Tibial nerve (tissue), 4 donors: ENCODE measurements at regions not wholly inside any gene's neighbourhood (a gene's known extent, or its start where the extent isn't known, plus 50 kb on each side); places are given as distances from the start of the nearest gene placed in this dataset.

Experiments used
- CTCF ChIP-seq, 5 experiments: fragments of 200-600 bp in 3 of 5; fragments of 450-650 bp in 2 of 5; sonication (generic) in 3 of 5; IDR thresholded peaks; one replicate each; pipeline ENCODE4 v1.5.1; 2016 to 2019; ENCODE audit warnings: antibody characterized with exemption in 5 of 5, mild to moderate bottlenecking in 3 of 5, moderate library complexity in 2 of 5
- EP300 ChIP-seq, 2 donors: sonication (generic); formaldehyde crosslinking; IDR thresholded peaks; one replicate each; pipeline ENCODE4 v1.6.1; 2017; ENCODE audit warnings: antibody characterized with exemption in 2 of 2, mild to moderate bottlenecking in 1 of 2
- POLR2A ChIP-seq, 2 donors: fragments of 450-650 bp; IDR thresholded peaks; one replicate each; pipeline ENCODE4 v1.6.1; 2017; ENCODE audit warnings: antibody characterized with exemption in 2 of 2, mild to moderate bottlenecking in 2 of 2, moderate library complexity in 2 of 2

GRCh38 chrX:55389376-55389775 is 62.6 kb upstream of the MAGEH1 start:
- no peak for TF ChIP-seq CTCF (IDR thresholded peaks at IDR 0.05)
- TF ChIP-seq POLR2A (IDR thresholded peaks at IDR 0.05), result no peak
- no peak for TF ChIP-seq EP300 (IDR thresholded peaks at IDR 0.05)
